ENCODE measurements at regions not wholly inside any gene's neighbourhood (a gene's known extent, or its start where the extent isn't known, plus 50 kb on each side); places are given as distances from the start of the nearest gene placed in this dataset.

DNA sequence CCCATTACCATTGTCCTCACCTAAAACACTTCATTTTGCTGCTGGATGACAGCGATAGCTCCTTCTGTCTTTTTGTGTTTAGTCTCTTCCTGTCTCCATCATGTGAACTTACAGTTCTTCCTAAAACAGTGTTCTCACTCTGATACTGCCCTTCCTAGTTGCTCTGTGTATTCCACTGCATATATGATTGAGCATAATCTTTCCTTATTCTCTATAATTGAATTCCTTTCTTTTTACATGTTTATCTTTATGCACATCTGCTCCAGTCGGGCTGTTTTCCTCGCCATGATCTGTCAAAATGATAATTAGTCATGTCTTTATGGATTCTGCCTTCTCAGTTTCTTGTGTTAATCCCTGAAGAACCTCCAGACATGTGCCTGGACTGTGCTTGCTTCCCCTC lies 405.1 kb upstream of the SEMA6D start:
- Histone ChIP-seq H3K27ac (ENCODE audit: insufficient read length, low read depth, low read length) (no peak overlapping the region), H3K4me2 (ENCODE audit: insufficient read depth, insufficient read length, low read length) (no peak overlapping the region), H4K8ac (replicated peaks; ENCODE audit: insufficient read length, low read depth, low read length) (no peak overlapping the region), H4K5ac (ENCODE audit: insufficient read length, low read depth, low read length) (no peak overlapping the region), H2BK5ac (ENCODE audit: insufficient read length, low read length) (no peak overlapping the region), H2AFZ (ENCODE audit: low read length) (no peak overlapping the region), H3K14ac (ENCODE audit: insufficient read depth, low read length) (no peak overlapping the region), H3K23ac (ENCODE audit: insufficient read length, low read depth, low read length) (no peak overlapping the region), H2AK5ac (ENCODE audit: insufficient read length, low read length) (no peak overlapping the region), H4K20me1 (ENCODE audit: control insufficient read depth, insufficient read depth, insufficient read length) (no peaks in the 10 kb centered on the region), H3K9ac (ENCODE audit: extremely low read depth, insufficient read length, low read length) (no peak overlapping the region), H3K79me1 (ENCODE audit: insufficient read depth, low read depth, low read length, poor library complexity, severe bottlenecking) (no peaks in the 10 kb centered on the region), H3K56ac (ENCODE audit: insufficient read length, low read depth, low read length) (no peak overlapping the region), H4K91ac (ENCODE audit: insufficient read length, low read depth, low read length) (no peak overlapping the region), H2BK120ac (ENCODE audit: low read depth, low read length, poor library complexity, severe bottlenecking) (no peak overlapping the region), H2BK20ac (ENCODE audit: low read depth, low read length, poor library complexity, severe bottlenecking) (no peak overlapping the region), H3K4me1 (ENCODE audit: insufficient read depth, low read length) (no peaks in the 10 kb centered on the region), H3K79me2 (ENCODE audit: insufficient read depth, low read length) (no peaks in the 10 kb centered on the region), H3K18ac (ENCODE audit: insufficient read length, low read depth, low read length) (no peak overlapping the region), H3K4ac (ENCODE audit: low read depth, low read length) (no peak overlapping the region), H3K23me2 (ENCODE audit: insufficient read length, low read depth, low read length, poor library complexity, severe bottlenecking) (no peaks in the 10 kb centered on the region), H2BK15ac (ENCODE audit: low read depth, low read length) (no peak overlapping the region), H3K9me3 (ENCODE audit: control insufficient read depth, low read depth, low read length) (no peaks in the 10 kb centered on the region), H3T11ph (ENCODE audit: low read length) (no peak overlapping the region), H3K27me3 (ENCODE audit: insufficient read depth, low read length) (no peaks in the 10 kb centered on the region), H2BK12ac (ENCODE audit: insufficient read length, low read depth, low read length) (no peak overlapping the region)
- TF ChIP-seq, protein P1, sequence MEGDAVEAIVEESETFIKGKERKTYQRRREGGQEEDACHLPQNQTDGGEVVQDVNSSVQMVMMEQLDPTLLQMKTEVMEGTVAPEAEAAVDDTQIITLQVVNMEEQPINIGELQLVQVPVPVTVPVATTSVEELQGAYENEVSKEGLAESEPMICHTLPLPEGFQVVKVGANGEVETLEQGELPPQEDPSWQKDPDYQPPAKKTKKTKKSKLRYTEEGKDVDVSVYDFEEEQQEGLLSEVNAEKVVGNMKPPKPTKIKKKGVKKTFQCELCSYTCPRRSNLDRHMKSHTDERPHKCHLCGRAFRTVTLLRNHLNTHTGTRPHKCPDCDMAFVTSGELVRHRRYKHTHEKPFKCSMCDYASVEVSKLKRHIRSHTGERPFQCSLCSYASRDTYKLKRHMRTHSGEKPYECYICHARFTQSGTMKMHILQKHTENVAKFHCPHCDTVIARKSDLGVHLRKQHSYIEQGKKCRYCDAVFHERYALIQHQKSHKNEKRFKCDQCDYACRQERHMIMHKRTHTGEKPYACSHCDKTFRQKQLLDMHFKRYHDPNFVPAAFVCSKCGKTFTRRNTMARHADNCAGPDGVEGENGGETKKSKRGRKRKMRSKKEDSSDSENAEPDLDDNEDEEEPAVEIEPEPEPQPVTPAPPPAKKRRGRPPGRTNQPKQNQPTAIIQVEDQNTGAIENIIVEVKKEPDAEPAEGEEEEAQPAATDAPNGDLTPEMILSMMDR (conservative IDR thresholded peaks at IDR 0.05), result no peak
- DNase-seq, result no peak
- Mint-ChIP-seq H3K27me3 (ENCODE audit: low read depth) (no peaks in the 10 kb centered on the region), H3K9me3 (peaks cover 3 to 4% of the 10 kb centered on the region in 2 experiments; a peak in 4 of 5 replicates), H3K4me3 (no peak overlapping the region), H3K27ac (no peak overlapping the region), H3K4me1 (no peaks in the 10 kb centered on the region), H3K36me3 (ENCODE audit: insufficient read depth in 1 of 3, low read depth in 3 of 3) (peaks cover 0 to 10% (median 4%) of the 10 kb centered on the region in 3 experiments; a peak in 3 of 7 replicates)
- WGBS (ENCODE audit: extremely low coverage, insufficient read length, low lambda C conversion rate), result no CpG with 5 or more reads among the region's 3 CpGs

All from H9 (cell line).